ENCODE measurements at regions not wholly inside any gene's neighbourhood (a gene's known extent, or its start where the extent isn't known, plus 50 kb on each side); places are given as distances from the start of the nearest gene placed in this dataset.

DNA sequence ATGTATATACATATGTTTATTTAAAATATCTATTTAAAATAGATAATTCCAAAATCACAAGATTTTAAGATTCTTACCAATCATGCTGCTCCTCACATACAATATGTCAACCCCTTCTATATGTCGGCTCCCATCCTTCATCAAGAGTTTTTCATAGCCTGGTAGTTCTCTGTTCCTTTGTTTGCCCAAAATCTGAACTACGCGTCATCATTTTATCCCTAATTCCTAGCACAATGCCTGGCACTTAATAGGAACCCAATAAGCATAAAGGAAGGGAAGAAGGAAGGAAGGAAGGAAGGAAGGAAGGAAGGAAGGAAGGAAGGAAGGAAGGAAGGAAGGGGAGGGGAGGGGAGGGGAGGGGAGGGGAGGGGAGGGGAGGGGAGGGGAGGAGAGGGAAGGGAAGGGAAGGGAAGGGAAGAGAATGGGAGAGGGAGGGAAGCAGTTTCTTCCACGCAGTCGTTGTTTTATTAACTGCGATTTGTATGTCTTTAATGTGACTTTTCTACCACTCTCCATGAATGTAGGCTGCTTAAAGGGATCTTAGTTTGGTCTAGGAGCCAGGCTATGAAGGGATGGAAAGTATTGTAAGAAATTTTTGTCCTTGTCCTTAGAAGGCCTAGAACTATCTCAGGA is 83.3 kb upstream of the PCGF5 start:
- DNase-seq (ENCODE audit: low read depth), result no peak

DNA sequence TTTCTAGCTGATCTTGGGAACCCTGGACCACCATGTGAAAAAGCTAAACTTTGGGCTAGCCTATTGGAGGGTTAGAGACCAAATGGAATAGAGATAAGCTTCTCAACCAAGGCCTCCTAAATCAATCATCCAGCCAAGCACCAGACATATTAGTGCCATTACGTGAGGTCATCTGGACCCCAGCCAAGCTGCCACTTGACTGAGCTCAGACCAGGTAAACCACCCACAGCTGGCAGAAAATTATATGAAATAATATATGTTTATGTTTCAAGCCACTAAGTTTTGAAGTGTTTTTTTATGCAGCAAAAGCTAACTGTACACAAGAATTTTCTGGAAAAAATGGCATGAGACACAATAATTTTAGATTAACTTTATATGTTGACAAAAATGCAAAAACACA is 82.6 kb upstream of the PCGF5 start:
- no peak for DNase-seq (ENCODE audit: low read depth)

DNA sequence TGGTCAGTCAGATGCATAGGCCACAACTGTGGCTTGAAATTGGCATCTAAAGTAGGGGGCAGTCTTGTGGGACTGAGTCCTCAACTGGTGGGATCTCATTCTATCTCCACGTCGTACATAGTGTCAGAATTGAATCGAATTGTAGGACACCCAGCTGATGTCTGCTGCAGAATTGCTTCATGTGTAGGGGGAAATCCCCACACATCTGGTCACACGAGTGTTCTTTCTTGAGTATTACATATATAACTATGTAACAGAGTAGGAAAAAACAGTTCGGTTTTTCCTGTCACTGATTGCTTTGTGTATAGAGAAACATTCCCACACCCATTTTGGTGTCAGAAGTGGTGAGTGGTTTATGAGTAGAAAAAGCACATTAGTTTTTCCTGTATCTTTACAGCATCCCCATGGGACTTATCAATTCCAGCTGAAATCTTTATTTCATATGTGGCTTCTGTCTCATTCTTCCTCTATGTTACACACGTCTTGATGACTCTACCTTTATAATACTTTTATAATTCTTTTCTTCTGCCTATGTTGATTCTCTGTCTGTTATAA is 79.4 kb upstream of the PCGF5 start:
- DNase-seq (ENCODE audit: low read depth), result no peak

GRCh38 chr10:91144961-91145360 is 75.5 kb upstream of the PCGF5 start:
- DNase-seq (ENCODE audit: low read depth), result peak; percentile 22

DNA sequence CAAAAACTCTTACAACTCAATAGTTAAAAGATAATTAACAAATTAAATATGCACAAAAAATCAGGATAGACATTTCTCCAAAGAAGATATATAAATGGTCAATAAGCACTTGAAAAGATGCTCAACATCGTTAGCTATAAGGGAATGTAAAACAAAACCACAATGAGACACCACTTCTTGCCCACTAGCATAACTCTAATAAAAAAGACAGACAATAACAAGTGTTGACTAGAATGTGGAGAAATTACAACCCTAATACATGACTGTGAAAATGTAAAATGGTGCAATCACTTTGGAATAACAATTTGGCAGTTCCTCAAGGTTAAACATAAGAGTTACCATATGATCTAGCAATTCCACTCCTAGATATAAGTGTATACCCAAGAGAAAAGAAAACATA is 74.3 kb upstream of the PCGF5 start:
- DNase-seq (ENCODE audit: low read depth), result peak; percentile 48

- no peak for DNase-seq (ENCODE audit: low read depth)
Measured at GRCh38 chr10:91149550-91149949, 70.9 kb upstream of the PCGF5 start.

GRCh38 chr10:91150631-91151030 is 69.8 kb upstream of the PCGF5 start:
- DNase-seq (ENCODE audit: low read depth), result no peak

GRCh38 chr10:91153508-91153907 is 67.0 kb upstream of the PCGF5 start:
- no peak for DNase-seq (ENCODE audit: low read depth)

DNA sequence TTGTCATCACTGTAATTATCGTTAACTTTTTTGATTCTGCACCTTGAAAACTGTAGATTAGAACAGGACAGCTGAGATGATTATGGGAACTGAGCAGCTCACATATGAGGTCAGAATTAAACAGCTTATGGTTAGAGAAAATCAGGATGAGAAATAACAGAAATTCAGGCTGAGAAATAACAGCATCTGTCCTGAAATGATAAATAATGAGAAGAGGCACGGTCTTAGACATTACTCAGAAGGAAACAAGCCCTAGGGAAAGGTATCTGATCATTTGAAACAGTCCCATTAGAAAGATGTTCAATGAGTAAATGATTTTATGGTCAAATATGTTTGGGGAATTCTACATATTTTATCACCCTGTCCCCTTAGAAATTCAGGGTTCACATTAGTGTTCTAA is 65.6 kb upstream of the PCGF5 start:
- DNase-seq (ENCODE audit: low read depth), result no peak

DNA sequence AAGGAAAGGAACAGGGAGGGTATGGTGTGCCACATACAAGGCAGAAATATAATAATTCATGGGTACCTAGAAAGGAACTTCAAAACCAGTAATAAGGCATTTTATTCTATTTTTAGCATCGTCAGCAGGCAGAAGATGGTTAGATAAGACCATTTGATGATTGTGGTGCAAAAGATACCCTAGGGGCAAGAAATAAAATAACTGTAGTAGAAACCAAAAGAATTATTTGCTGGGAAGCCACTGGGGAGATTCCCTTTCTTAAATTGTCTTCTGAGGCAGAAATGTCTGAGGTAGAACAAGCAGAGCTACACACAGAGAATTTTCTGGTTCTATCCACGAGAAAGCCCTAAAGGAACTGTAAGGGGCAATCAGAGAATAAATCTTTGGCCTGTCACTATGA is 64.3 kb upstream of the PCGF5 start:
- no peak for DNase-seq (ENCODE audit: low read depth)

GRCh38 chr10:91159254-91159783 is 61.1 kb upstream of the PCGF5 start:
- no peak for DNase-seq (ENCODE audit: low read depth)

GRCh38 chr10:91162050-91162494 is 58.4 kb upstream of the PCGF5 start:
- DNase-seq (ENCODE audit: low read depth), result peak; percentile 38

GRCh38 chr10:91162495-91163268 is 57.8 kb upstream of the PCGF5 start:
- DNase-seq (ENCODE audit: low read depth), result peak; percentile 63

GRCh38 chr10:91163269-91163868 is 57.1 kb upstream of the PCGF5 start:
- peak; percentile 55 for DNase-seq (ENCODE audit: low read depth)

DNA sequence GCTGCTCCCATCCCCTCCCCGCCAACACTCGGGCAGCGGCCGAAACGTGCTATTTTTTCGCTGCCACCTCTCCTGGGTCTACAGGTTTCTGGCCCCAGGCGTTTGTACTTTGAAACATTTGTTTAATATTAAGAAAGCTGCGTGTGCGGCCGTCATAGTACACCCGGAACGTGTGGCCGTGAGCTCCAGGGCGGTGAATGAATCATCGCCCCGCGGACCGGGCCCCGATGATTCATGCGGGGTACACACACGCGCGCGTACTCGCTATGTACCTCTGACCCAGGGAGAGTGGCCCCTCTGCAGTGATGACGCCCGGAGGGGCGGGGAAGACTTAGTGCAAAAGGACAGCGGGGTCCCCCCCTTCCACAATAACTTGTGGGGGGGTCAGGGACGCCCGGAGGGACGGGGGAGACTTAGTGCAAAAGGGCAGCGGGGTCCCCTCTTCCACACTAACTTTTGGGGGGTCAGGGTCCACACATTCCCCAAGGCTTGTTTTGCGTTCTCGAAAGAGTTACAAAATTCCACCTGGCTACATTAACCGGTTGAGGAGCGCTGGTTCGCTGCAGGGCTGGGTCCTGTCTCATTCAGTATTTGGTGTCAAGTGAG is 56.5 kb upstream of the PCGF5 start:
- peak; percentile 76 for DNase-seq (ENCODE audit: low read depth)

DNA sequence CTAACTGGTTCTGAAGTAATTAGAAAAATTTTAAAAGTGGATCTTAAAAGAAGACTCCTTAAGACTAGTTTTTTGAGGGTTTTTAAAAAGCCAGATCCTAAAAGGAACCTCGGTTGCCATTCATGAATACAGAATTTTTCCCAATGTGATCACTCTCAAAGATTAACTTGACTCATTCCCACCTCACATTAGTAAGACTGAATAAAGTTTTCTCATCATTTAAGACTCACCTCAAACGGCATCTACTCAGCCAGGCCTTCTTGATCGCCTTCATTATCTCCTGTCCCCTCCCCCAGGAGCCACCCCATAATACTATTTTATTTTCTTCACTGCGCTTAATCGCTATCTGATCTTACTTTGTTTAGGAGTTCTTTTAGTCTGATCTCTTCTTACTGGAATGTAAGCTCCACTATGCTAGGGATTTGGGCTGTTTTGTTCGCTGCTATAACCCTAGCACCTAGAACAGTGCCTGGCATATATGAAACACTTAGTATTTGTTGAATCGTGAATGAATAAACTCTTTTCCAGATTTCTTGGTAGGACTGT is 55.9 kb upstream of the PCGF5 start:
- no peak for DNase-seq (ENCODE audit: low read depth)

GRCh38 chr10:91167406-91167805 is 53.1 kb upstream of the PCGF5 start:
- DNase-seq (ENCODE audit: low read depth), result no peak

DNA sequence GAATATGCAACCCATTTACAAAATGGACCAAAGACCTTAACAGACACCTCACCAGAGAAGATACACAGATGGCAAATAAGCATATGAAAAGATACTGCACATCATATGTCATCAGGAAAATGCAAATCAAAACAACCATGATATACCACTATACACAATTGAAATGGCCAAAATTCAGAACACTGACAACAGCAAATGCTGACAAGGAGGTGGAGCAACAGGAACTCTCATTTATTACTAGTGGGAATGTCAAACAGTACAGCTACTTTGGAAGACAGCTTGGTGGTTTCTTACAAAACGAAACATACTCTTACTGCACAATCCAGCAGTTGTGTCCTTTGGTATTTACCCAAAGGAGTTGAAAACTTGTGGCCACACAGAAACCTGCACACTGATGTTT is 50.0 kb upstream of the PCGF5 start:
- no peak for DNase-seq (ENCODE audit: low read depth)

Measured in LHCN-M2 (cell line).